ENCODE measurements at regions not wholly inside any gene's neighbourhood (a gene's known extent, or its start where the extent isn't known, plus 50 kb on each side); places are given as distances from the start of the nearest gene placed in this dataset.

- no peak for TF ChIP-seq CTCF (IDR thresholded peaks at IDR 0.05)
- TF ChIP-seq EZH2 (IDR thresholded peaks at IDR 0.05) = no peak
- no peak for TF ChIP-seq EZH2phosphoT487 (IDR thresholded peaks at IDR 0.05)
Observed at GRCh38 chr4:187090401-187090800, 366.7 kb upstream of the FAT1 start.

Data from neural progenitor cell (in vitro differentiated cells).